ENCODE measurements at regions not wholly inside any gene's neighbourhood (a gene's known extent, or its start where the extent isn't known, plus 50 kb on each side); places are given as distances from the start of the nearest gene placed in this dataset.
A peak's percentile ranks its signal among the peaks of the same experiment; 100 is the strongest.
"Not testable (repeated sequence)": the region's sequence is repeated elsewhere in the genome, so short reads cannot be mapped to it uniquely, and the experiment has no call there.

GRCh38 chr4:67292636-67293035, 252.7 kb downstream of the CENPC start:
- Mint-ChIP-seq H3K27ac (no peak overlapping the region), H3K4me3 (no peak overlapping the region), H3K36me3 (peaks cover 2% of the 10 kb centered on the region), H3K4me1 (no peaks in the 10 kb centered on the region), H3K9me3 (peaks cover 0 to 1% (median 0%) of the 10 kb centered on the region in 3 donors), H3K27me3 (no peaks in the 10 kb centered on the region)

DNA sequence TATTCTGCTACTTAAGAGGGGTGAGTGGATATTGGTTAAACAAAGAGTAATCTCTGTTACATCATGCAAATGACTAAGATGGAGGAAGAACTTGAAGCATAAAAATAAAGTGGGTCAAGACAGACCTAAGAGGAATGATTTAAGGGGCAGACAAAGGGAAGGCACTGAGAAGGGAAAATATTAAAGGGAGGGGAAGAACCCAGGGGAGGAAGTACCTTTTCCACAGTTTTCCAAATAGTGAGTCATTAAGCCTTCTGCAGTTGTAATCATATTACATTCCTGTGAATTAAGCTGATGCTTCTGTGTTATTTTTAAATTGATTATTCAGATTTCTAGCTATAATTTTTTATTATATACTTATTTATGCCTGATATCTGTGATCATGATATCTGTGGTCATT, 253.3 kb downstream of the CENPC start:
- Mint-ChIP-seq H3K9me3 (peaks cover 0 to 1% (median 0%) of the 10 kb centered on the region in 3 donors), H3K27ac (peak overlapping the region in 1 of 3 donors; percentile 6)

GRCh38 chr4:67291644-67292043, 253.7 kb downstream of the CENPC start:
- Mint-ChIP-seq H3K4me1 (no peaks in the 10 kb centered on the region), H3K36me3 (peaks cover 2% of the 10 kb centered on the region), H3K9me3 (peaks cover 0 to 1% (median 0%) of the 10 kb centered on the region in 3 donors), H3K27me3 (no peaks in the 10 kb centered on the region), H3K27ac (peak overlapping the region in 1 of 3 donors; percentile 6), H3K4me3 (no peak overlapping the region)

More for the DNA sequence above, 253.3 kb downstream of the CENPC start:
- Mint-ChIP-seq H3K4me1 (no peaks in the 10 kb centered on the region), H3K4me3 (no peak overlapping the region), H3K27me3 (no peaks in the 10 kb centered on the region), H3K36me3 (peaks cover 2% of the 10 kb centered on the region)

DNA sequence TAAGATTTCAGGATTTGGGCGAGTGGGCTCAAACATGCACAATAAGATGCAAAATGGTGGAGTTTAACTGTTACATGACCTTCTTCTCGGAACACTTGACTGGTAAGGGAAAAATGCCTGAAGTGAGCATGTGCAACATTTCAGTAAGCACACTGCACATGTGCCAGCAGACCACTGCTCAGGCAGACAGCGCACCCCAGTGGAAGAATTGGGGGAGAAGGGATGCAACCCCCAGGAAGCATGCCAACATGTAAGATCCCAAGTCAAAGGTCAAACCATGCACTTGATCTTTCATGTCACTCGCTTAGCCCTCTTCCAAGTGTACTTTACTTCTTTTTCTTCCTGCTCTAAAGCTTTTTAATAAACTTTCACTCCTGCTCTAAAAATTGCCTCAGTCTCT, 256.3 kb downstream of the CENPC start:
- H3K36me3 Mint-ChIP-seq: no peaks in the 10 kb centered on the region

DNA sequence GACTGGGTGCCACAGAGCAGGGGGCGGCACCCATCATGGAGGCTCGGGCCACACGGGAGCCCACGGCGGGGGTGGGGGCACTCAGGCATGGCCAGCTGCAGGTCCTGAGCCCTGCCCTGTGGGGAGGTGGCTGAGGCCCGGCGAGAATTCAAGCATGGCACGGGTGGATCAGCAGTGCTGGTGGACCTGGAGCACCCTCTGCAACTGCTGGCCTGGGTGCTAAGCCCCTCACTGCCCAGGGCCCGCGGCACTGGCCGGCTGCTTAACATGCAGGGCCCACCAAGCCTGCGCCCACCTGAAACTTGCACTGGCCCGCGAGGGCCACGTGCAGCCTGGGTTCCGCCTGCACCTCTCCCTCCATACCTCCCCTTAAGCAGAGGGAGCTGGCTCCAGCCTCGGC, 258.6 kb downstream of the CENPC start:
- no peaks in the 10 kb centered on the region for H3K4me1 Mint-ChIP-seq

More for the DNA sequence above, 256.3 kb downstream of the CENPC start:
- Mint-ChIP-seq H3K4me3 (no peak overlapping the region), H3K27me3 (no peaks in the 10 kb centered on the region), H3K4me1 (no peaks in the 10 kb centered on the region), H3K9me3 (peaks cover 0 to 1% (median 0%) of the 10 kb centered on the region in 3 donors), H3K27ac (no peak overlapping the region)

DNA sequence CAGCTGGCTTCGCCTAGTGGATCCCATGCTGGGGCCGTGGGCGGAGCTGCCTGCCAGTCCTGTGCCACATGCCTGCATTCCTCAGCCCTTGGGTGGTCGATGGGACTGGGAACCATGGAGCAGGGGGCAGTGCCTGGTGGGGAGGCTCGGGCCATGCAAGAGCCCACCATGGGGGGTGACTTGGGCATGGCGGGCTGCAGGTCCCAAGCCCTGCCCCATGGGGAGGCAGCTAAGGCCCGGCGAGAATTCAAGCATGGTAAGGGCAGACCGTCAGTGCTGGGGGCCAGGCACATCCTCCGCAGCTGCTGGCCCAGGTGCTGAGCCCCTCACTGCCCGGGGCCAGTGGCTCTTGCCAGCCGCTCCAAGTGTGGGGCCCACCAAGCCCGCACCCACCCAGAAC, 262.6 kb downstream of the CENPC start:
- no peaks in the 10 kb centered on the region for H3K4me1 Mint-ChIP-seq
- no peak overlapping the region for H3K27ac Mint-ChIP-seq
- peaks cover 0 to 2% (median 0%) of the 10 kb centered on the region in 3 donors for H3K9me3 Mint-ChIP-seq
- H3K27me3 Mint-ChIP-seq: no peaks in the 10 kb centered on the region
- no peaks in the 10 kb centered on the region for H3K36me3 Mint-ChIP-seq
- H3K4me3 Mint-ChIP-seq: no peak overlapping the region

More for the DNA sequence above, 258.6 kb downstream of the CENPC start:
- Mint-ChIP-seq H3K27me3 (no peaks in the 10 kb centered on the region), H3K27ac (no peak overlapping the region), H3K4me3 (no peak overlapping the region), H3K9me3 (peaks cover 0 to 1% (median 0%) of the 10 kb centered on the region in 3 donors), H3K36me3 (no peaks in the 10 kb centered on the region)

DNA sequence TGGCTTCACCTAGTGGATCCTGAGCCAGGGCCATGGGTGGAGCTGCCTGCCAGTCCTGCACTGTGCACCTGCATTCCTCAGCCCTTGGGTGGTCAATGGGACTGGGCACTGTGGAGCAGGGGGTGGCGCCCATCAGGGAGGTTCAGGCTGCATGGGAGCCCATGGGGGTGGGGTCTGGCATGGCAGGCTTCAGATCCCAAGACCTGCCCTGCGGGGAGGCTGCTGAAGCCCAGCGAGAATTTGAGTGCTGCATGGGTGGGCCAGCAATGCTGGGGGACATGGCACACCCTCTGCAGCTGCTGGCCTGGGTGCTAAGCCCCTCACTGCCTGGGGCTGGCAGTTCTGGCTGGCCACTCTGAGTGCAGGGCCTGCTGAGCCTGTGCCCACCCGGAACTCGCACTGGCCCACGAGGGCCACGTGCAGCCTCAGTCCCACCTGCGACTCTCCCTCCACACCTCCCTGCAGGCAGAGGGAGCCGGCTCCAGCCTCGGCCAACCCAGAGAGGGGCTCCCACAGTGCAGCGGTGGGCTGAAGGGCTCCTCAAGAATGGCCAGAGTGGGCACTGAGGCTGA, 270.0 kb downstream of the CENPC start:
- Mint-ChIP-seq H3K4me1 (no peaks in the 10 kb centered on the region), H3K4me3 (no peak overlapping the region), H3K36me3 (no peaks in the 10 kb centered on the region), H3K9me3 (peaks cover 0 to 4% (median 0%) of the 10 kb centered on the region in 3 donors), H3K27ac (no peak overlapping the region), H3K27me3 (no peaks in the 10 kb centered on the region)

DNA sequence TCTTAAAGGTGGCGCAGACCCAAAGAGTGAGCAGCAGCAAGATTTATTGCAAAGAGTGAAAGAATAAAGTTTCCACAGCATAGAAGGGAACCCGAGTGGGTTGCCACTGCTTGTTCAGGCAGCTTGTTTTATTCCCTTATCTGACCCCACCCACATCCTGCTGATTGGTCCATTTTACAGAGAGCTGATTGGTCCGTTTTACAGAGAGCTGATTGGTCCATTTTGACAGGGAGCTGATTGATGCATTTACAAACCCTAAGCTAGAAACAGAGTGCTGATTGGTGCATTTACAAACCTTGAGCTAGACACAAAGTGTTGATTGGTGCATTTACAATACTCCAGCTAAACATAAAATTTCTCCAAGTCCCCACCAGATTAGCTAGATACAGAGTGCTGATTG, 270.6 kb downstream of the CENPC start:
- not testable (repeated sequence) for H3K36me3 Mint-ChIP-seq, H3K9me3 Mint-ChIP-seq, H3K4me1 Mint-ChIP-seq, H3K27me3 Mint-ChIP-seq, H3K4me3 Mint-ChIP-seq, H3K27ac Mint-ChIP-seq

GRCh38 chr4:67273666-67274065, 271.6 kb downstream of the CENPC start:
- Mint-ChIP-seq H3K4me3 (no peak overlapping the region), H3K9me3 (peaks cover 0 to 4% (median 2%) of the 10 kb centered on the region in 3 donors), H3K36me3 (no peaks in the 10 kb centered on the region), H3K27me3 (no peaks in the 10 kb centered on the region), H3K4me1 (no peaks in the 10 kb centered on the region), H3K27ac (no peak overlapping the region)

DNA sequence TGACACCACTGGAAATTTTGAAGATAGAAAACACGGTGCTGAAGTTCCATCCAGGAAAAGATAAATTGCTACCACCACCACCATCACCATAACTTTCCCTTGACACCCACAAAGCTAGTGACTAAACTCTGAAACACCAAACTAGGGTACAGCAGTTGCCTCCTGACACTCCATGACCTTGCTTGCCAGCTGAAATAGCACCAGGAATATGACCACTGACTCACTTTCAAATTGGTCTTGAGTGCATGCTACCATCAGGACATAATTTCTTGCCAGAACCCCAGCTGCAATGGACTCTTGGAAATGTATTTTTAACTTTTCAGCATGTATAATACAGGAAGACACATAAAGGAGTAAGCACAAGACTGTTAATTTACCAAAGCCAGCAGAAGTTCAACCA, 283.3 kb downstream of the CENPC start:
- Mint-ChIP-seq H3K4me1 (peaks cover 0 to 2% (median 0%) of the 10 kb centered on the region in 3 donors), H3K36me3 (no peaks in the 10 kb centered on the region), H3K27me3 (peaks cover 1% of the 10 kb centered on the region)

GRCh38 chr4:67256388-67257043, 288.8 kb downstream of the CENPC start:
- Mint-ChIP-seq H3K36me3 (no peaks in the 10 kb centered on the region), H3K27me3 (no peaks in the 10 kb centered on the region), H3K27ac (no peak overlapping the region), H3K9me3 (peaks cover 2 to 9% (median 4%) of the 10 kb centered on the region in 3 donors), H3K4me1 (no peaks in the 10 kb centered on the region), H3K4me3 (no peak overlapping the region)

More for the DNA sequence above, 283.3 kb downstream of the CENPC start:
- no peak overlapping the region for H3K27ac Mint-ChIP-seq
- H3K4me3 Mint-ChIP-seq: no peak overlapping the region
- no peaks in the 10 kb centered on the region for H3K9me3 Mint-ChIP-seq

GRCh38 chr4:67250131-67250896, 295.0 kb downstream of the CENPC start:
- Mint-ChIP-seq H3K27ac (no peak overlapping the region), H3K4me1 (no peaks in the 10 kb centered on the region), H3K27me3 (no peaks in the 10 kb centered on the region), H3K36me3 (no peaks in the 10 kb centered on the region), H3K4me3 (no peak overlapping the region), H3K9me3 (peaks cover 2 to 4% (median 3%) of the 10 kb centered on the region in 3 donors)

DNA sequence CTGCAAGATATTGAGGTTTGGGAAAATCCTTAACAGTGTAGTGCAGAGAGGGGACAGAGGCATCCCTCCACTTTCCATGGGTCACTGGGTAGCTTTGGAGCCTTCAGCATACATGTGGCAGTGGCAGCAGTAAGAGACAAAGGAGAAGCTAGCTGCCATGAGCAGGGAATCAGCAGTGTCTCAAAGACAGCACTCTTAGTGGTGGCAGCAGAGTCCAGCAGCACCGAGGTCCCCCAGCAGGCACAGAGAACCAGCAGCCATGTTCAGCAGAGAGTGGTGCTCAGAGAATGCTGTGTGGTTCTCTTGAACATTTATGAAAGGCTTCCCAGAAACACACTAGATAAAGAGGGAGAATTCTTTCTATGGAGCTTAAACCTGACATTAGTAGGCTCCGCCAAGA, 308.5 kb downstream of the CENPC start:
- Mint-ChIP-seq H3K27me3 (no peaks in the 10 kb centered on the region), H3K9me3 (peaks cover 0 to 2% (median 0%) of the 10 kb centered on the region in 3 donors), H3K4me1 (no peaks in the 10 kb centered on the region), H3K27ac (no peak overlapping the region), H3K4me3 (no peak overlapping the region), H3K36me3 (no peaks in the 10 kb centered on the region)

GRCh38 chr4:67236318-67236717, 309.0 kb downstream of the CENPC start:
- H3K27ac Mint-ChIP-seq: no peak overlapping the region
- peaks cover 0 to 2% (median 0%) of the 10 kb centered on the region in 3 donors for H3K9me3 Mint-ChIP-seq
- no peaks in the 10 kb centered on the region for H3K27me3 Mint-ChIP-seq
- no peaks in the 10 kb centered on the region for H3K36me3 Mint-ChIP-seq
- H3K4me3 Mint-ChIP-seq: no peak overlapping the region
- H3K4me1 Mint-ChIP-seq: no peaks in the 10 kb centered on the region

GRCh38 chr4:67234296-67234695, 311.0 kb downstream of the CENPC start:
- H3K4me1 Mint-ChIP-seq: no peaks in the 10 kb centered on the region
- H3K27ac Mint-ChIP-seq: no peak overlapping the region
- H3K4me3 Mint-ChIP-seq: no peak overlapping the region
- H3K36me3 Mint-ChIP-seq: no peaks in the 10 kb centered on the region
- no peaks in the 10 kb centered on the region for H3K9me3 Mint-ChIP-seq
- H3K27me3 Mint-ChIP-seq: no peaks in the 10 kb centered on the region

All from IgD-negative memory B cell (primary cell).